ENCODE measurements at regions not wholly inside any gene's neighbourhood (a gene's known extent, or its start where the extent isn't known, plus 50 kb on each side); places are given as distances from the start of the nearest gene placed in this dataset.

- no peak overlapping the region for H3K4me3 ChIP-seq (ENCODE audit: low read depth, low read length, poor library complexity, severe bottlenecking)
- TF ChIP-seq CTCF (conservative IDR thresholded peaks at IDR 0.05; ENCODE audit: low read depth, low read length), result no peak
- no peak for TF ChIP-seq EZH2 (IDR thresholded peaks at IDR 0.05; ENCODE audit: borderline replicate concordance, low read depth, low read length, poor library complexity, severe bottlenecking)
- H3K27ac ChIP-seq (ENCODE audit: low read depth, low read length, poor library complexity, severe bottlenecking), result no peak overlapping the region
- intact Hi-C loops (cut with micrococcal nuclease; ENCODE audit: unreplicated experiment), result no loop called here
- H3K27me3 ChIP-seq (replicated peaks; ENCODE audit: insufficient read depth, low read depth, low read length, poor library complexity), result no peaks in the 10 kb centered on the region
- DNase-seq (ENCODE audit: low spot score), result no peak
- no peaks in the 10 kb centered on the region for H3K9me3 ChIP-seq (ENCODE audit: low read depth, low read length, poor library complexity, severe bottlenecking)
- ChIA-PET POLR2A (ENCODE audit: low non-redundant PET) (no interaction called here), CTCF (no interaction called here)
- no peaks in the 10 kb centered on the region for H3K36me3 ChIP-seq (ENCODE audit: insufficient read depth, low read length, poor library complexity, severe bottlenecking)
- no peaks in the 10 kb centered on the region for H3K4me1 ChIP-seq (ENCODE audit: insufficient read depth, low read length, poor library complexity, severe bottlenecking)
- no TSS peak for BruUV-seq (replicated peaks)
Observed at GRCh38 chr12:91861554-91861953, 284.1 kb downstream of the BTG1 start.

GRCh38 chr12:91859347-91859746, 286.3 kb downstream of the BTG1 start:
- H3K36me3 ChIP-seq (ENCODE audit: insufficient read depth, low read length, poor library complexity, severe bottlenecking), result no peaks in the 10 kb centered on the region
- ChIA-PET CTCF (no interaction called here), POLR2A (ENCODE audit: low non-redundant PET) (no interaction called here)
- no peak for DNase-seq (ENCODE audit: low spot score)
- no peak for TF ChIP-seq CTCF (conservative IDR thresholded peaks at IDR 0.05; ENCODE audit: low read depth, low read length)
- no peak for TF ChIP-seq EZH2 (IDR thresholded peaks at IDR 0.05; ENCODE audit: borderline replicate concordance, low read depth, low read length, poor library complexity, severe bottlenecking)
- H3K9me3 ChIP-seq (ENCODE audit: low read depth, low read length, poor library complexity, severe bottlenecking), result no peaks in the 10 kb centered on the region
- H3K27me3 ChIP-seq (replicated peaks; ENCODE audit: insufficient read depth, low read depth, low read length, poor library complexity), result no peaks in the 10 kb centered on the region
- BruUV-seq (replicated peaks), result no TSS peak
- no peak overlapping the region for H3K27ac ChIP-seq (ENCODE audit: low read depth, low read length, poor library complexity, severe bottlenecking)
- intact Hi-C loops (cut with micrococcal nuclease; ENCODE audit: unreplicated experiment), result no loop called here
- H3K4me1 ChIP-seq (ENCODE audit: insufficient read depth, low read length, poor library complexity, severe bottlenecking), result no peaks in the 10 kb centered on the region
- H3K4me3 ChIP-seq (ENCODE audit: low read depth, low read length, poor library complexity, severe bottlenecking), result no peak overlapping the region

GRCh38 chr12:91857813-91858542, 287.7 kb downstream of the BTG1 start:
- Histone ChIP-seq H3K27me3 (replicated peaks; ENCODE audit: insufficient read depth, low read depth, low read length, poor library complexity) (no peaks in the 10 kb centered on the region), H3K4me3 (ENCODE audit: low read depth, low read length, poor library complexity, severe bottlenecking) (no peak overlapping the region), H3K27ac (ENCODE audit: low read depth, low read length, poor library complexity, severe bottlenecking) (no peak overlapping the region), H3K9me3 (ENCODE audit: low read depth, low read length, poor library complexity, severe bottlenecking) (no peaks in the 10 kb centered on the region), H3K36me3 (ENCODE audit: insufficient read depth, low read length, poor library complexity, severe bottlenecking) (no peaks in the 10 kb centered on the region), H3K4me1 (ENCODE audit: insufficient read depth, low read length, poor library complexity, severe bottlenecking) (no peaks in the 10 kb centered on the region)
- no TSS peak for BruUV-seq (replicated peaks)
- intact Hi-C loops (cut with micrococcal nuclease; ENCODE audit: unreplicated experiment), result no loop called here
- TF ChIP-seq CTCF (conservative IDR thresholded peaks at IDR 0.05; ENCODE audit: low read depth, low read length), result no peak
- TF ChIP-seq EZH2 (IDR thresholded peaks at IDR 0.05; ENCODE audit: borderline replicate concordance, low read depth, low read length, poor library complexity, severe bottlenecking), result no peak
- DNase-seq (ENCODE audit: low spot score), result no peak
- ChIA-PET POLR2A (ENCODE audit: low non-redundant PET) (no interaction called here), CTCF (no interaction called here)

All from A673 (cell line).